22Rv1 (cell line): ENCODE measurements at regions not wholly inside any gene's neighbourhood (a gene's known extent, or its start where the extent isn't known, plus 50 kb on each side); places are given as distances from the start of the nearest gene placed in this dataset.

ENCODE experiments used
- ZFX ChIP-seq: fragments of 450-650 bp; IDR thresholded peaks from 2 replicates; pipeline ENCODE4 v1.6.1; 2017; ENCODE audit warnings: antibody characterized with exemption, borderline replicate concordance
- TF ChIP-seq, protein P1 (sequence below): fragments of 450-650 bp; IDR thresholded peaks from 2 replicates; pipeline ENCODE4 v1.5.1; 2017; ENCODE audit warnings: mild to moderate bottlenecking

DNA sequence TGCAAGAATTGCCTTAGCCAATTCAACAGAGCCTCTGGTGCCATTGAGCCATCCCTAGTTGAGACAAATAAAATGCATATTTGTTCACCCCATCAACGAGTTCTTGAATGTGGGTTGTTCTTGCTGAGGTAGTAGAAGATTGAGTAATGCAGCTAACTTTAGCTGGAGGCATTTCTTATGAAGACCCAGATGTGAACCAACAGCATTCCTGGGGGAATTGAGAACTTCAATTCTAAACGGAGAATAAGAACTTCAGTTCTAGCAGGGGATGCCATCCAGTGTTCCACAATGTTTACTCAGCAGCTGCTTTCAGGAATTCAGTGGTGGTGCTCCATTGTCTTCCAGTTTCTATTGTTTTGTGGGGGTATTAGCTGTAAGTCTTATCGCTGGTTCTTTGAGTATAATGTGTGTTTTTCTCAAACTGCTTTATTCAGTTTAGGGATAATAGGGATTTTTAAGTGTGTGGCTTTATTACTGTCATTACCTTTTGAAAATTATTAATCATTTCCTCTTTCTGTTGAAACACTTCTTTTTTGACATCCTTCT is 1968.2 kb upstream of the NUDT12 start:
- TF ChIP-seq, protein P1, sequence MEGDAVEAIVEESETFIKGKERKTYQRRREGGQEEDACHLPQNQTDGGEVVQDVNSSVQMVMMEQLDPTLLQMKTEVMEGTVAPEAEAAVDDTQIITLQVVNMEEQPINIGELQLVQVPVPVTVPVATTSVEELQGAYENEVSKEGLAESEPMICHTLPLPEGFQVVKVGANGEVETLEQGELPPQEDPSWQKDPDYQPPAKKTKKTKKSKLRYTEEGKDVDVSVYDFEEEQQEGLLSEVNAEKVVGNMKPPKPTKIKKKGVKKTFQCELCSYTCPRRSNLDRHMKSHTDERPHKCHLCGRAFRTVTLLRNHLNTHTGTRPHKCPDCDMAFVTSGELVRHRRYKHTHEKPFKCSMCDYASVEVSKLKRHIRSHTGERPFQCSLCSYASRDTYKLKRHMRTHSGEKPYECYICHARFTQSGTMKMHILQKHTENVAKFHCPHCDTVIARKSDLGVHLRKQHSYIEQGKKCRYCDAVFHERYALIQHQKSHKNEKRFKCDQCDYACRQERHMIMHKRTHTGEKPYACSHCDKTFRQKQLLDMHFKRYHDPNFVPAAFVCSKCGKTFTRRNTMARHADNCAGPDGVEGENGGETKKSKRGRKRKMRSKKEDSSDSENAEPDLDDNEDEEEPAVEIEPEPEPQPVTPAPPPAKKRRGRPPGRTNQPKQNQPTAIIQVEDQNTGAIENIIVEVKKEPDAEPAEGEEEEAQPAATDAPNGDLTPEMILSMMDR: no peak
- TF ChIP-seq ZFX: no peak
